WTC11 (cell line): ENCODE measurements at regions not wholly inside any gene's neighbourhood (a gene's known extent, or its start where the extent isn't known, plus 50 kb on each side); places are given as distances from the start of the nearest gene placed in this dataset.

Source experiments
- ATAC-seq: fragments of 200-7000 bp; cut with Tn5 transposase; 2 replicates; pipeline ENCODE4 v1.10.0; 2021; ENCODE audit warnings: mild to moderate bottlenecking, moderate library complexity
- CTCF ChIA-PET: fragments of 300-600 bp; sonication (Branson Sonifier 250); formaldehyde crosslinking; loops from one replicate; lab custom pipeline; 2021; ENCODE audit warnings: antibody characterized with exemption; lab: Charles Lee
- POLR2A ChIA-PET: fragments of 350-600 bp; sonication (Branson Sonifier 250); formaldehyde crosslinking; loops from one replicate; lab custom pipeline; 2021; ENCODE audit warnings: antibody characterized with exemption; lab: Charles Lee
- DNase-seq: peaks from one replicate; pipeline ENCODE4 v3.0.0; 2021; ENCODE audit warnings: low spot score
- H3K27ac Mint-ChIP-seq: 2 replicates; pipeline ENCODE4 v1.8.0; 2021; ENCODE audit warnings: mixed read lengths
- H3K27me3 Mint-ChIP-seq: 2 replicates; pipeline ENCODE4 v1.8.0; 2021; ENCODE audit warnings: low read depth, mild to moderate bottlenecking, moderate library complexity, mixed read lengths
- H3K36me3 Mint-ChIP-seq: 2 replicates; pipeline ENCODE4 v1.8.0; 2021; ENCODE audit warnings: mixed read lengths
- H3K4me1 Mint-ChIP-seq: 2 replicates; pipeline ENCODE4 v1.8.0; 2022; ENCODE audit warnings: mixed read lengths
- H3K4me3 Mint-ChIP-seq: 2 replicates; pipeline ENCODE4 v1.8.0; 2021; ENCODE audit warnings: mild to moderate bottlenecking, moderate library complexity, mixed read lengths
- H3K9me3 Mint-ChIP-seq: 2 replicates; pipeline ENCODE4 v1.8.0; 2021; ENCODE audit warnings: mixed read lengths
- CDX4 ChIP-seq: fragments of 250-450 bp; sonication (Bioruptor Pico); IDR thresholded peaks from 2 replicates; pipeline ENCODE4 v1.9.0; 2021; ENCODE audit warnings: moderate library complexity, mild to moderate bottlenecking, inconsistent platforms, borderline replicate concordance
- CREM ChIP-seq: sonication (generic); formaldehyde crosslinking; IDR thresholded peaks from 2 replicates; pipeline ENCODE4 v1.8.1; 2022; ENCODE audit warnings: mild to moderate bottlenecking, missing genetic modification reagents, moderate library complexity
- ELF4 ChIP-seq: sonication (generic); formaldehyde crosslinking; IDR thresholded peaks from 2 replicates; pipeline ENCODE4 v1.8.1; 2022; ENCODE audit warnings: low read depth, mild to moderate bottlenecking, moderate library complexity, missing genetic modification reagents
- ERG ChIP-seq: fragments of 250-450 bp; sonication (Bioruptor Pico); IDR thresholded peaks from 2 replicates; pipeline ENCODE4 v1.8.0; 2021; ENCODE audit warnings: mild to moderate bottlenecking
- FOXP4 ChIP-seq: sonication (generic); formaldehyde crosslinking; IDR thresholded peaks from 2 replicates; pipeline ENCODE4 v1.8.0; 2022; ENCODE audit warnings: mild to moderate bottlenecking, missing genetic modification reagents
- GTF2I ChIP-seq: fragments of 250-450 bp; sonication (Bioruptor Pico); conservative IDR thresholded peaks from 2 replicates; pipeline ENCODE4 v1.4.0; 2021; ENCODE audit warnings: mild to moderate bottlenecking
- IRF1 ChIP-seq: sonication (generic); formaldehyde crosslinking; IDR thresholded peaks from 2 replicates; pipeline ENCODE4 v1.8.0; 2023; ENCODE audit warnings: missing genetic modification reagents
- MYBL2 ChIP-seq: sonication (generic); formaldehyde crosslinking; IDR thresholded peaks from 2 replicates; pipeline ENCODE4 v1.8.1; 2023; ENCODE audit warnings: mild to moderate bottlenecking, moderate library complexity, missing genetic modification reagents
- NR2C2 ChIP-seq: sonication (generic); formaldehyde crosslinking; IDR thresholded peaks from 2 replicates; pipeline ENCODE4 v1.8.0; 2022; ENCODE audit warnings: mild to moderate bottlenecking, missing genetic modification reagents
- OVOL2 ChIP-seq: fragments of 250-450 bp; sonication (Bioruptor Pico); IDR thresholded peaks from 2 replicates; pipeline ENCODE4 v1.9.0; 2021; ENCODE audit warnings: mild to moderate bottlenecking, borderline replicate concordance
- PRDM15 ChIP-seq: sonication (generic); formaldehyde crosslinking; IDR thresholded peaks from 2 replicates; pipeline ENCODE4 v1.8.0; 2022; ENCODE audit warnings: missing genetic modification reagents
- PREB ChIP-seq: sonication (generic); formaldehyde crosslinking; IDR thresholded peaks from 2 replicates; pipeline ENCODE4 v1.8.1; 2022; ENCODE audit warnings: mild to moderate bottlenecking, missing genetic modification reagents, moderate library complexity, borderline replicate concordance
- STAT6 ChIP-seq: sonication (generic); formaldehyde crosslinking; conservative IDR thresholded peaks from 2 replicates; pipeline ENCODE4 v1.8.1; 2023; ENCODE audit warnings: mild to moderate bottlenecking, low read depth, missing genetic modification reagents, moderate library complexity
- TEAD1 ChIP-seq: sonication (generic); formaldehyde crosslinking; IDR thresholded peaks from 2 replicates; pipeline ENCODE4 v1.8.0; 2022; ENCODE audit warnings: mild to moderate bottlenecking, missing genetic modification reagents
- ZBTB21 ChIP-seq: sonication (generic); formaldehyde crosslinking; IDR thresholded peaks from 2 replicates; pipeline ENCODE4 v1.8.1; 2023; ENCODE audit warnings: mild to moderate bottlenecking, missing genetic modification reagents, borderline replicate concordance
- ZBTB43 ChIP-seq: sonication (generic); formaldehyde crosslinking; IDR thresholded peaks from 2 replicates; pipeline ENCODE4 v1.8.1; 2023; ENCODE audit warnings: mild to moderate bottlenecking, missing genetic modification reagents
- ZNF232 ChIP-seq: sonication (generic); formaldehyde crosslinking; IDR thresholded peaks from 2 replicates; pipeline ENCODE4 v1.8.0; 2022; ENCODE audit warnings: mild to moderate bottlenecking, missing genetic modification reagents
- ZNF396 ChIP-seq: fragments of 250-450 bp; sonication (Bioruptor Pico); IDR thresholded peaks from 2 replicates; pipeline ENCODE4 v1.8.0; 2021; ENCODE audit warnings: mild to moderate bottlenecking, moderate library complexity, borderline replicate concordance
- ZNF425 ChIP-seq: fragments of 250-450 bp; sonication (Bioruptor Pico); conservative IDR thresholded peaks from 2 replicates; pipeline ENCODE4 v1.9.0; 2021; ENCODE audit warnings: mild to moderate bottlenecking

GRCh38 chr12:88409257-88409656 lies 171.0 kb downstream of the KITLG start (continued):
- TF ChIP-seq PRDM15 (CRISPR knock-in tag) (no peak), CREM (CRISPR knock-in tag) (no peak), FOXP4 (no peak), IRF1 (CRISPR knock-in tag) (no peak), NR2C2 (no peak), MYBL2 (CRISPR knock-in tag) (no peak)
- TF ChIP-seq, all 79 proteins: peak for 0

- H3K4me1 Mint-ChIP-seq = peaks cover 18% of the 10 kb centered on the region
- CTCF ChIA-PET = no interaction called here
- DNase-seq (no peak), ATAC-seq (no peak)
- no peak overlapping the region for H3K27ac Mint-ChIP-seq
- POLR2A ChIA-PET = no interaction called here
- H3K36me3 Mint-ChIP-seq = no peaks in the 10 kb centered on the region
- H3K4me3 Mint-ChIP-seq = no peak overlapping the region
- H3K9me3 Mint-ChIP-seq = no peaks in the 10 kb centered on the region
- no peaks in the 10 kb centered on the region for H3K27me3 Mint-ChIP-seq
- TF ChIP-seq CDX4 (CRISPR knock-in tag) (no peak), ZNF232 (no peak), ERG (CRISPR knock-in tag) (no peak), TEAD1 (CRISPR knock-in tag) (no peak), ELF4 (no peak), ZBTB21 (CRISPR knock-in tag) (no peak), GTF2I (CRISPR knock-in tag) (no peak), ZNF425 (CRISPR knock-in tag) (no peak), STAT6 (no peak), OVOL2 (CRISPR knock-in tag) (no peak), ZNF396 (CRISPR knock-in tag) (no peak), ZBTB43 (no peak), PREB (CRISPR knock-in tag) (no peak)
Observed at GRCh38 chr12:88411689-88412088, 168.6 kb downstream of the KITLG start.
